22Rv1 (cell line): ENCODE measurements at regions not wholly inside any gene's neighbourhood (a gene's known extent, or its start where the extent isn't known, plus 50 kb on each side); places are given as distances from the start of the nearest gene placed in this dataset.

Source experiments
- ZFX ChIP-seq: fragments of 450-650 bp; IDR thresholded peaks from 2 replicates; pipeline ENCODE4 v1.6.1; 2017; ENCODE audit warnings: antibody characterized with exemption, borderline replicate concordance
- TF ChIP-seq, protein P1 (sequence below): fragments of 450-650 bp; IDR thresholded peaks from 2 replicates; pipeline ENCODE4 v1.5.1; 2017; ENCODE audit warnings: mild to moderate bottlenecking

DNA sequence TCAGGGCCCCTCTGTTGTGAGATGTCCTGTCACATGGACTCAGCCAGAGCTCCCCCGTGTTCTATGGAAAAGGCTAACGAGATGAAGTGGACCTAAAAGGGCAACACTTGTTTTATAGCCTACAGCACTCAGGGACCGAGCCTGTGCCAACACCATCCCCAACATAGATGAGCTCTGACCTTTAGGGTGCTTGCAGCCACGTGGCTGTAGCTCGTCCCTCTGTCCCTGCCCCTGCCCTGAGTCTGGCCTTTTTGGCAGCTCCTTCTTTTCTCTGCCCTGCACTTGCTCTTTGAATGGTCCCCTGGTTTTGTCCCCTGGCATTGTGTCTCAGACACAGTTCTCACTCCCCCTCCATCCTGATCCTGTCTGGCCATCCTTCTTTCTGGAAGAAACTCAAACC is 81.2 kb upstream of the GDF10 start:
- TF ChIP-seq, protein P1, sequence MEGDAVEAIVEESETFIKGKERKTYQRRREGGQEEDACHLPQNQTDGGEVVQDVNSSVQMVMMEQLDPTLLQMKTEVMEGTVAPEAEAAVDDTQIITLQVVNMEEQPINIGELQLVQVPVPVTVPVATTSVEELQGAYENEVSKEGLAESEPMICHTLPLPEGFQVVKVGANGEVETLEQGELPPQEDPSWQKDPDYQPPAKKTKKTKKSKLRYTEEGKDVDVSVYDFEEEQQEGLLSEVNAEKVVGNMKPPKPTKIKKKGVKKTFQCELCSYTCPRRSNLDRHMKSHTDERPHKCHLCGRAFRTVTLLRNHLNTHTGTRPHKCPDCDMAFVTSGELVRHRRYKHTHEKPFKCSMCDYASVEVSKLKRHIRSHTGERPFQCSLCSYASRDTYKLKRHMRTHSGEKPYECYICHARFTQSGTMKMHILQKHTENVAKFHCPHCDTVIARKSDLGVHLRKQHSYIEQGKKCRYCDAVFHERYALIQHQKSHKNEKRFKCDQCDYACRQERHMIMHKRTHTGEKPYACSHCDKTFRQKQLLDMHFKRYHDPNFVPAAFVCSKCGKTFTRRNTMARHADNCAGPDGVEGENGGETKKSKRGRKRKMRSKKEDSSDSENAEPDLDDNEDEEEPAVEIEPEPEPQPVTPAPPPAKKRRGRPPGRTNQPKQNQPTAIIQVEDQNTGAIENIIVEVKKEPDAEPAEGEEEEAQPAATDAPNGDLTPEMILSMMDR = no peak
- TF ChIP-seq ZFX = no peak
